ENCODE measurements at regions not wholly inside any gene's neighbourhood (a gene's known extent, or its start where the extent isn't known, plus 50 kb on each side); places are given as distances from the start of the nearest gene placed in this dataset.
"Not testable (repeated sequence)": the region's sequence is repeated elsewhere in the genome, so short reads cannot be mapped to it uniquely, and the experiment has no call there.

- TF ChIP-seq SIN3A (IDR thresholded peaks at IDR 0.05; ENCODE audit: borderline replicate concordance, low read depth, low read length); FOXP1 (IDR thresholded peaks at IDR 0.05); FOXP1 (CRISPR knock-in tag; IDR thresholded peaks at IDR 0.05); DDIT3 (CRISPR knock-in tag; IDR thresholded peaks at IDR 0.05); RFX5 (IDR thresholded peaks at IDR 0.05; ENCODE audit: low read depth, low read length); HNRNPK (IDR thresholded peaks at IDR 0.05; ENCODE audit: low read depth, low read length, poor library complexity, severe bottlenecking); CTCF (CRISPR knock-in tag; IDR thresholded peaks at IDR 0.05): not testable (repeated sequence)
Measured at GRCh38 chr9:62912278-62912677, 1722.4 kb downstream of the SPATA31A7 start.

Data from HepG2 (cell line).